Loucy (cell line): ENCODE measurements at regions not wholly inside any gene's neighbourhood (a gene's known extent, or its start where the extent isn't known, plus 50 kb on each side); places are given as distances from the start of the nearest gene placed in this dataset.

Experiments used
- H2AFZ ChIP-seq: fragments of 200-600 bp; sonication (generic); 2 replicates; pipeline ENCODE4 v1.6.0; 2016; ENCODE audit warnings: antibody characterized with exemption, mild to moderate bottlenecking, low read length, moderate library complexity
- H3F3A ChIP-seq: fragments of 200-600 bp; 2 replicates; pipeline ENCODE4 v1.6.0; 2016; ENCODE audit warnings: antibody characterized with exemption, low read depth, mild to moderate bottlenecking
- H3K27me3 ChIP-seq: fragments of 200-600 bp; sonication (generic); 2 replicates; pipeline ENCODE4 v1.6.1; 2014; ENCODE audit warnings: low read length, mild to moderate bottlenecking; ENCODE audit not compliant: insufficient read depth, poor library complexity, severe bottlenecking
- H3K36me3 ChIP-seq: fragments of 200-600 bp; sonication (generic); 2 replicates; pipeline ENCODE4 v1.6.1; 2016; ENCODE audit warnings: low read length; ENCODE audit not compliant: insufficient read depth
- H3K4me1 ChIP-seq: fragments of 200-600 bp; sonication (generic); 2 replicates; pipeline ENCODE4 v1.5.1; 2014; ENCODE audit warnings: low read length, mild to moderate bottlenecking; ENCODE audit not compliant: insufficient read depth, poor library complexity, severe bottlenecking
- H3K4me2 ChIP-seq: fragments of 200-600 bp; sonication (generic); 2 replicates; pipeline ENCODE4 v1.6.0; 2014; ENCODE audit warnings: antibody characterized with exemption, low read length, low read depth, mild to moderate bottlenecking; ENCODE audit not compliant: poor library complexity, severe bottlenecking
- H3K4me3 ChIP-seq: fragments of 200-600 bp; sonication (generic); 2 replicates; pipeline ENCODE4 v1.5.1; 2014; ENCODE audit warnings: low read length, mild to moderate bottlenecking, mixed read lengths; ENCODE audit not compliant: poor library complexity, severe bottlenecking
- H3K79me2 ChIP-seq: fragments of 200-600 bp; sonication (generic); 2 replicates; pipeline ENCODE4 v1.6.1; 2014; ENCODE audit warnings: low read length; ENCODE audit not compliant: insufficient read depth
- H3K9ac ChIP-seq: fragments of 200-600 bp; sonication (generic); 2 replicates; pipeline ENCODE4 v1.6.0; 2014; ENCODE audit warnings: mild to moderate bottlenecking, low read depth, low read length, moderate library complexity; ENCODE audit not compliant: poor library complexity, severe bottlenecking
- H3K9me2 ChIP-seq: fragments of 200-600 bp; sonication (generic); replicated peaks from 2 replicates; pipeline ENCODE4 v1.6.1; 2016; ENCODE audit warnings: low read depth, low read length, mixed read lengths
- H3K9me3 ChIP-seq: fragments of 200-600 bp; sonication (generic); 2 replicates; pipeline ENCODE4 v1.6.1; 2014; ENCODE audit warnings: mild to moderate bottlenecking, antibody characterized with exemption, low read length, low read depth; ENCODE audit not compliant: insufficient read depth
- H4K20me1 ChIP-seq: fragments of 200-600 bp; sonication (generic); 2 replicates; pipeline ENCODE4 v1.6.0; 2014; ENCODE audit warnings: antibody characterized with exemption, low read length, mild to moderate bottlenecking; ENCODE audit not compliant: insufficient read depth, poor library complexity, severe bottlenecking
- CTCF ChIP-seq: fragments of 200-600 bp; sonication (generic); conservative IDR thresholded peaks from 2 replicates; pipeline ENCODE4 v1.5.1; 2014; ENCODE audit warnings: mild to moderate bottlenecking, antibody characterized with exemption, low read length
- EZH2phosphoT487 ChIP-seq: fragments of 200-600 bp; IDR thresholded peaks from 2 replicates; pipeline ENCODE4 v1.6.1; 2018; ENCODE audit warnings: antibody characterized with exemption, mild to moderate bottlenecking, moderate library complexity, borderline replicate concordance

GRCh38 chr5:158070859-158071258 is 211.9 kb upstream of the CLINT1 start:
- H2AFZ ChIP-seq = no peak overlapping the region
- H3K27me3 ChIP-seq = no peaks in the 10 kb centered on the region
- H3K9me3 ChIP-seq = no peaks in the 10 kb centered on the region
- H3K4me2 ChIP-seq = no peak overlapping the region
- H3F3A ChIP-seq = no peaks in the 10 kb centered on the region
- H3K4me3 ChIP-seq = no peak overlapping the region
- H3K9me2 ChIP-seq = no peaks in the 10 kb centered on the region
- H3K79me2 ChIP-seq = no peaks in the 10 kb centered on the region
- H3K9ac ChIP-seq = no peak overlapping the region
- no peaks in the 10 kb centered on the region for H3K36me3 ChIP-seq
- no peak for TF ChIP-seq CTCF
- TF ChIP-seq EZH2phosphoT487 = no peak
- no peaks in the 10 kb centered on the region for H4K20me1 ChIP-seq
- no peaks in the 10 kb centered on the region for H3K4me1 ChIP-seq

- Histone ChIP-seq H2AFZ (no peak overlapping the region), H3K4me3 (no peak overlapping the region), H3K9ac (no peak overlapping the region), H3K79me2 (no peaks in the 10 kb centered on the region), H3F3A (no peaks in the 10 kb centered on the region), H3K9me3 (no peaks in the 10 kb centered on the region), H3K36me3 (no peaks in the 10 kb centered on the region), H3K27me3 (no peaks in the 10 kb centered on the region), H3K4me1 (peaks cover 8% of the 10 kb centered on the region), H3K4me2 (no peak overlapping the region), H3K9me2 (no peaks in the 10 kb centered on the region), H4K20me1 (no peaks in the 10 kb centered on the region)
- TF ChIP-seq EZH2phosphoT487 (no peak), CTCF (no peak)
Observed at GRCh38 chr5:158069838-158070237, 210.9 kb upstream of the CLINT1 start.

- H3K9me2 ChIP-seq = no peaks in the 10 kb centered on the region
- no peak overlapping the region for H3K4me3 ChIP-seq
- no peak for TF ChIP-seq EZH2phosphoT487
- no peak for TF ChIP-seq CTCF
- H3K79me2 ChIP-seq = no peaks in the 10 kb centered on the region
- no peaks in the 10 kb centered on the region for H3K27me3 ChIP-seq
- H3K4me2 ChIP-seq = no peak overlapping the region
- no peaks in the 10 kb centered on the region for H3K9me3 ChIP-seq
- H3F3A ChIP-seq = no peaks in the 10 kb centered on the region
- no peak overlapping the region for H3K9ac ChIP-seq
- no peaks in the 10 kb centered on the region for H3K36me3 ChIP-seq
- peaks cover 8% of the 10 kb centered on the region for H3K4me1 ChIP-seq
- H4K20me1 ChIP-seq = no peaks in the 10 kb centered on the region
- H2AFZ ChIP-seq = no peak overlapping the region
Observed at GRCh38 chr5:158068964-158069363, 210.0 kb upstream of the CLINT1 start.
